ENCODE measurements at regions not wholly inside any gene's neighbourhood (a gene's known extent, or its start where the extent isn't known, plus 50 kb on each side); places are given as distances from the start of the nearest gene placed in this dataset.

GRCh38 chr18:72207280-72207679, 336.9 kb downstream of the CBLN2 start:
- no peak for TF ChIP-seq CTCF (IDR thresholded peaks at IDR 0.05 in 4 of 5, conservative IDR thresholded peaks at IDR 0.05 in 1 of 5)
- TF ChIP-seq POLR2A (IDR thresholded peaks at IDR 0.05): no peak
